Fibroblast of lung (primary cell): ENCODE measurements at regions not wholly inside any gene's neighbourhood (a gene's known extent, or its start where the extent isn't known, plus 50 kb on each side); places are given as distances from the start of the nearest gene placed in this dataset.

Experiments
- CTCF ChIP-seq, 2 donors: IDR thresholded peaks in 1 of 2; conservative IDR thresholded peaks in 1 of 2; 1 replicate in 1 of 2; 2 replicates in 1 of 2; pipeline ENCODE4 v1.5.1; 2011 to 2012; ENCODE audit warnings: low read length in 2 of 2, control low read depth in 1 of 2, inconsistent platforms in 1 of 2, low read depth in 1 of 2, mild to moderate bottlenecking in 1 of 2
- EZH2 ChIP-seq: IDR thresholded peaks from 2 replicates; pipeline ENCODE4 v1.5.1; 2012; ENCODE audit warnings: low read length, control low read depth, mild to moderate bottlenecking; ENCODE audit errors: missing control alignments

GRCh38 chr13:38566023-38566422 is 120.9 kb upstream of the FREM2 start:
- no peak for TF ChIP-seq EZH2
- TF ChIP-seq CTCF (conservative IDR thresholded peaks at IDR 0.05 in 1 of 2, IDR thresholded peaks at IDR 0.05 in 1 of 2; ENCODE audit: low read depth in 1 of 2, low read length in 2 of 2) = no peak
